Activated T-helper 2 cell treated with anti-CD3 and anti-CD28 coated beads, Interferon-gamma antibody, Interleukin-2, Interleukin-4, amounts not matched to agents 10 μg/mL and 5 μg/mL and 100 μg/mL, durations not matched to agents 14 hours and 24 hours and 36 hours (primary cell): ENCODE measurements at regions not wholly inside any gene's neighbourhood (a gene's known extent, or its start where the extent isn't known, plus 50 kb on each side); places are given as distances from the start of the nearest gene placed in this dataset.
"Not testable (repeated sequence)": the region's sequence is repeated elsewhere in the genome, so short reads cannot be mapped to it uniquely, and the experiment has no call there.

Source experiments
- DNase-seq: peaks from one replicate; pipeline ENCODE4 v3.0.0; 2021; ENCODE audit warnings: low spot score
- H3K27ac Mint-ChIP-seq: one replicate; pipeline ENCODE4 v1.8.0; 2021; ENCODE audit warnings: mixed read lengths
- H3K27me3 Mint-ChIP-seq: one replicate; pipeline ENCODE4 v1.8.0; 2021; ENCODE audit warnings: low read depth, mixed read lengths
- H3K36me3 Mint-ChIP-seq: one replicate; pipeline ENCODE4 v1.8.0; 2021; ENCODE audit warnings: low read depth, mixed read lengths
- H3K4me1 Mint-ChIP-seq: one replicate; pipeline ENCODE4 v1.8.0; 2021; ENCODE audit warnings: low read depth, mixed read lengths
- H3K4me3 Mint-ChIP-seq: one replicate; pipeline ENCODE4 v1.8.0; 2021; ENCODE audit warnings: low read depth, mild to moderate bottlenecking, moderate library complexity, mixed read lengths
- H3K9me3 Mint-ChIP-seq: one replicate; pipeline ENCODE4 v1.8.0; 2021; ENCODE audit warnings: mixed read lengths
- intact Hi-C: fragments of 100-400 bp; cut with micrococcal nuclease; formaldehyde crosslinking; loops from one replicate; pipeline ENCODE4 v1.15.1; 2023

DNA sequence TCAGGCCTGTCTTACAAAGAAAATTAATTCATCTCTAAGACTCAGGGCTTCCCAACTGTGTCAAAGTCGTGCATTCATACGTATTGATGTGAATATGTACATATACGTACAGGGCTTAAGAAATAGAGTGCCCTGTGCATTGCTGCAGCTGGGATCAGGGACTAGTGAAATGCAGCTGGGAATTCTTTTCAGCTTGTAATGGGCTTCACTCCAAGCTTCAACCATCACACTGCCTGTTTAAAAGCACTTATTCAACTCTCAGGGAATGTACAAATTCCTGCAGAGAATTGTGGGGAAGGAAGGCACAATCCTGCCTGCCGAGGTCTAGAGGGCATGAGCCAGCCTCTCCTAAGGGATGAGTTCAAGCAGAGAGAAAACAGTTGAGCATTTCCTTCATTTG is 59.6 kb upstream of the MAN2A1 start:
- intact Hi-C loops: no loop called here
- H3K9me3 Mint-ChIP-seq: peaks cover 4% of the 10 kb centered on the region
- no peaks in the 10 kb centered on the region for H3K4me1 Mint-ChIP-seq
- no peaks in the 10 kb centered on the region for H3K27me3 Mint-ChIP-seq
- no peak for DNase-seq
- H3K4me3 Mint-ChIP-seq: no peak overlapping the region
- no peaks in the 10 kb centered on the region for H3K36me3 Mint-ChIP-seq
- H3K27ac Mint-ChIP-seq: no peak overlapping the region

DNA sequence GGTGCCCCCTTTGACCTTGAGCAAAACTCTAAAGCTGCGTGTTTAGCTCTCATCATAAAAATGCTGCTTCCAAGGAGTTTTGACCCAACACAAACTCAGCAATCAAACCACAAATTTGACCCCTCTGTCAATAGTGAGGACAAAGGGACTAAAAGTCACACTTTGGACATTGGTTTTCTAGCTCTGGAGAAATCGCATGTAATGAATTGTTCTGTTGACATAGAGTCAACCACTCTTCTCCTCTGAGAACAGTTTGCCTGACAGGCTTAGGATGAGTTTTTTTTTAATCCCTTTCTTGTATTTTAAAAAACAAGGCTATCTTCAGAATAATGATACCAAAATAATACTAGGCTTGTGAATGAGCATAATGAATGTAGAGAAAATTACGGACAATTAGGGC is 61.1 kb upstream of the MAN2A1 start:
- intact Hi-C loops: no loop called here
- no peaks in the 10 kb centered on the region for H3K36me3 Mint-ChIP-seq
- no peak overlapping the region for H3K4me3 Mint-ChIP-seq
- no peaks in the 10 kb centered on the region for H3K9me3 Mint-ChIP-seq
- H3K27me3 Mint-ChIP-seq: no peaks in the 10 kb centered on the region
- no peak overlapping the region for H3K27ac Mint-ChIP-seq
- no peak for DNase-seq
- no peaks in the 10 kb centered on the region for H3K4me1 Mint-ChIP-seq

DNA sequence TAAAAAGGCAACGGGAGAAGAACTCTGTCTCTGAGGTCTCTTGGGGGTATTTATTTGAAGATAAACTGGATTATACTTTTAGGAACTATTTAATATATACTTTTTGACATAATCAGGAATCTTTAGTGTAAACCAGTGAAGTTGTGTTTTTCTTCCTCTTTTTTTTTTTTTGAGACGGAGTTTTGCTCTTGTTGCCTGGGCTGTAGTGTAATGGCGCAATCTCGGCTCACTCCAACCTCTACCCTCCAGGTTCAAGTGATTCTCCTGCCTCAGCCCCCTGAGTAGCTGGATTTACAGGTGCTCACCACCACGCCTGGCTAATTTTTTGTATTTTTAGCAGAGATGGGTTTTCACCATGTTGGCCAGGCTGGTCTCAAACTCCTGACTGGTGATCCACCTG is 68.5 kb upstream of the MAN2A1 start:
- H3K27ac Mint-ChIP-seq, H3K27me3 Mint-ChIP-seq, intact Hi-C loops: not testable (repeated sequence)

DNA sequence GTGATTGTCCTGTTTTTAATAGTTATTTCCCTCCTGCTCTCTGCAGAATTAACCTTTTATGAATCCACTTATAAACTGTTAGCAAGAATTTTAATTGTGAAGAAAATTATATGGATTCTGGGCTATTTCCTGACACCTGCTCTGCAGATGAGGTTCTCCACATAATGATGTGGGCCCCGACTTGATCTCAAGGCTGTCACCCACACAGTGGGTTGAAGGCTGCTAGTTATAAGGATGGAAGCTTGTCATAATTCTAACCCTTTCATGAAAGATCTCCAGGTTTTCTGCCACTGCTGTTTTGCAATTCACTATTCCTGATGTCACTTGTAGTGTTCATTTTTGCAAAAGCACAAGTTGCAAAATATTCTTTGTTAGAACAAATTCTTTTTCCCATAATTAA is 69.1 kb upstream of the MAN2A1 start:
- intact Hi-C loops: no loop called here
- DNase-seq: no peak
- Mint-ChIP-seq H3K27me3 (no peaks in the 10 kb centered on the region), H3K4me3 (no peak overlapping the region), H3K27ac (no peak overlapping the region), H3K9me3 (no peaks in the 10 kb centered on the region), H3K4me1 (no peaks in the 10 kb centered on the region), H3K36me3 (no peaks in the 10 kb centered on the region)

More for the DNA sequence above, 68.5 kb upstream of the MAN2A1 start:
- H3K4me3 Mint-ChIP-seq, H3K4me1 Mint-ChIP-seq, DNase-seq, H3K36me3 Mint-ChIP-seq, H3K9me3 Mint-ChIP-seq: not testable (repeated sequence)

DNA sequence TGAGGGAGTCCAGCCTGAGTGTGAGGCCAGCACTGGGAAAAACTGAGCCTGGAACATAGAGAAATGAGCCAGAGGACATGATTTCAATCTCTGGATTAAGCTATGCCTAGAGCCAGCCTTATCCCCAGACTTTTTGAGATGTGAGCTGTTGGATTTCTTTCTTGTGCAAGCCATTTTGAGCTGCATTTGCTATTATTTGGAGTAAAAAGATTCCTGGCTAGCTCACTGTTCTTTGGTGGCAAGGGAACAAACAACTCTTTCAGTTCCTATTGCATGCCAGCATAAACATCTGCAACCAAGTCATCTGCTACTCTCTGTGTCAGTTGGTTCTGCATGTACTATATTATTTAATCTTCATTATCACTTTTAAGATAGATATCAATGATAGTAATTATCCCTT is 70.1 kb upstream of the MAN2A1 start:
- Mint-ChIP-seq H3K36me3 (no peaks in the 10 kb centered on the region), H3K27me3 (no peaks in the 10 kb centered on the region)

DNA sequence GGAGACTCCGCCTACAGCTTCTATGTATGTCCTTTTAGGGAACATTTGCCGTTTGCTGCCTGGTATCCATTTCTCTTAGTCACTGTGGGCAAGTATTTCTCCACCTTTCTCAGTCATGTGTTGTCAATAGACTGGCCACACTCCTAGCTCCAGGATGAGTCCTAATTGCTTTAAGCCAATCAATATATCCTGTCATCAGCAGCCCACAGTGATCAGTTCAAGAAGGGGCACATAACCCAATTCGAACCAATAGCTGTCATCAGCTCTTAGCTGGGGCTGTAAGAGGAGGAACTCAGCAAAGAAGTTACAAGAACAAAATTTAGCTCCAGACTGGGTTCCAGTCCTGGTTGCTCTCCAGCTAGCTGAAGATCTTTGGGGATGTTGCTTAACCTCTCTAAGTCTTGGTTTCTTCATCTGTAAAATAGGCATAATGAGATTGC is 70.7 kb upstream of the MAN2A1 start:
- Mint-ChIP-seq H3K27me3 (no peaks in the 10 kb centered on the region), H3K4me3 (no peak overlapping the region), H3K9me3 (no peaks in the 10 kb centered on the region), H3K4me1 (no peaks in the 10 kb centered on the region), H3K36me3 (no peaks in the 10 kb centered on the region), H3K27ac (no peak overlapping the region)
- intact Hi-C loops: no loop called here
- DNase-seq: no peak

More for the DNA sequence above, 70.1 kb upstream of the MAN2A1 start:
- H3K4me1 Mint-ChIP-seq: no peaks in the 10 kb centered on the region
- intact Hi-C loops: no loop called here
- no peak overlapping the region for H3K27ac Mint-ChIP-seq
- DNase-seq: no peak
- no peak overlapping the region for H3K4me3 Mint-ChIP-seq
- H3K9me3 Mint-ChIP-seq: no peaks in the 10 kb centered on the region

DNA sequence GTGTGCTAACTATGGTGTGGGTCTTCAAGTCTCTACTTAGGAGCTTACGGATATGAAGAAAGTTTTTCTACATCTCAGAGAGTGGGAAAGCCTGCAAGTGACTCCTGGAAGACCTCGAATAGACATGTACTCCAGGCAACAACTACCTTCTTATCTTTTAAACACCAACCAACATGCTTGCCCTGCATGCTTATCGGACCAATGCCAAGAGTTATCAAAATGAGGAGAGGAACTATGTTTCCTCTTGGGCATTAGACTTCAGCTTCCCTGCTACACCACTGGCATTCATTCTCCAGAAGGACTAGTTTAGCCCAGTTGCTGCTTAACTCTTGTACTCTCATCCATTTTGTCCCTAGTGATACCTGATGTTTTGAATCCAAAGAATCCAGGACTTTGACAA is 74.7 kb upstream of the MAN2A1 start:
- Mint-ChIP-seq H3K27me3 (no peaks in the 10 kb centered on the region), H3K4me1 (no peaks in the 10 kb centered on the region), H3K4me3 (no peak overlapping the region), H3K9me3 (no peaks in the 10 kb centered on the region), H3K27ac (no peak overlapping the region), H3K36me3 (no peaks in the 10 kb centered on the region)
- DNase-seq: no peak
- intact Hi-C loops: no loop called here

DNA sequence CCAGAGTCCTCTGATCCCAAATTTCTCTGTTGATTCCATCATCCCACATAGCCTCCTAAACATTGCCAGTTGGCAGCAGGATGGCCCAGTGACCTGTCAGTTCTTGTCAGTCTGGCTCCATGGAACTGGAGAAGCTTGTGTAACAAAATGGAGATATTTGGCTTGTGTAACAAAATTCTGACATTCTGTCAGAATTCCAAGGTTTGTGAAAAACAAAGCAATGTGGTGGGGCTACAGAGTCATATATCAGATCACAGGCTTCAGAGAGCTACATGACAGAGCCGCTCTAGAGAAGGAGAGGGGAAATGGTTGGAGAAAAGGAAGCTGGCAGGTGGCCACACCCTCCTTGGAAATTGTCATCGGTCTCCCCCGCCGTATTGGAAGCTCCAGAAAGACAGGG is 75.4 kb upstream of the MAN2A1 start:
- H3K4me1 Mint-ChIP-seq: no peaks in the 10 kb centered on the region
- H3K27ac Mint-ChIP-seq: no peak overlapping the region
- no peak for DNase-seq
- no peaks in the 10 kb centered on the region for H3K9me3 Mint-ChIP-seq
- intact Hi-C loops: no loop called here
- no peaks in the 10 kb centered on the region for H3K27me3 Mint-ChIP-seq
- no peak overlapping the region for H3K4me3 Mint-ChIP-seq
- no peaks in the 10 kb centered on the region for H3K36me3 Mint-ChIP-seq

DNA sequence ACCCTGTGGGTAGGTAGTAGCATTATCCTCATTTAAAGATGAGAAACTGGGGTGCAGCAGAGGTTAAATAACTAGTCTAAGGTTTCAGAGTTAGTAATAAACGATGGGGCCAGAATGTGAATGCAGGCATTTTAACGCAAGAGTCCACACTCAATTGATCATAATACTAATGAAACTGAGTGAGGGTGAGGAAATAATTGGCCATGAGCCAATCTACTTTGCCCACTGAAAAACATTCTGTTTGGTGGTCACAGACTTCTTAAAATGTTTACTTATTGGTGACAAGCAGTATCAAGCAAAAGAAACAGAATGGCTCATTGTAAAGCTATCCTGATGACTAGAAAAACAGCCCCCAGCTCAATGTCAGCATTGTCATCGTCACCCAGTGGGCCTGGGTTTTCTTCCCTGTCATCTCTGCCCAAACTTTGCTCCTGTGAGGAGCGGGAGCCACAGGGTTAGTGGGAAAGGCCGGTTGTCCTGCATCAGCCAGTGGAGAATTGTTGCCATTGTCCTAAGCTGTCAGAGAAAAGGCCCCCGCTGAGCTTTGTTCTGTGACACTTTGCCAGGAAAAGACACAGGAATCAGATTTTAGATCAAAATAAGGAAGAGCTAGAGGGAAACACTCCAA is 77.3 kb upstream of the MAN2A1 start:
- Mint-ChIP-seq H3K27ac (no peak overlapping the region), H3K36me3 (no peaks in the 10 kb centered on the region), H3K4me3 (no peak overlapping the region), H3K4me1 (no peaks in the 10 kb centered on the region), H3K27me3 (no peaks in the 10 kb centered on the region), H3K9me3 (no peaks in the 10 kb centered on the region)
- no peak for DNase-seq
- intact Hi-C loops: no loop called here

DNA sequence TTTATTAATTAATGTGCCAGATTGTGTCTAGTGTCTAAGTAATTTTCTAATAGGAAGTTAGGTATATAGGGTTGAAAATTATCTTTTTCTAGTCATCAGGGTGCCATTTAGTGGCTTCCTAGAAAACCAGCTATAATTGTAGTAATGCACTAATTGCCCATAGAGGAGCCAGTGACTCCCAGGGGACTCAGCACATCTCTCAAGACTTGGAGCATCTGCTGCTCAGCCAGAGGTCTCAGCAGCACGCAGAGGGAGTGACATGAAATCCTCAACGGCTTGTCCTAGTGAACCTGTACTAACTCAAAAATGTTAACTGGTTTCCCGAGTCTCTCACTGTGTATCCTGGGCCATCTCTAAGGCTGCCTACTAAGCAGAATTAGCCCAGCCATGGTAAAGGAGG is 78.2 kb upstream of the MAN2A1 start:
- Mint-ChIP-seq H3K27ac (no peak overlapping the region), H3K9me3 (no peaks in the 10 kb centered on the region), H3K36me3 (no peaks in the 10 kb centered on the region), H3K4me1 (no peaks in the 10 kb centered on the region), H3K27me3 (no peaks in the 10 kb centered on the region), H3K4me3 (no peak overlapping the region)
- intact Hi-C loops: no loop called here
- DNase-seq: no peak

DNA sequence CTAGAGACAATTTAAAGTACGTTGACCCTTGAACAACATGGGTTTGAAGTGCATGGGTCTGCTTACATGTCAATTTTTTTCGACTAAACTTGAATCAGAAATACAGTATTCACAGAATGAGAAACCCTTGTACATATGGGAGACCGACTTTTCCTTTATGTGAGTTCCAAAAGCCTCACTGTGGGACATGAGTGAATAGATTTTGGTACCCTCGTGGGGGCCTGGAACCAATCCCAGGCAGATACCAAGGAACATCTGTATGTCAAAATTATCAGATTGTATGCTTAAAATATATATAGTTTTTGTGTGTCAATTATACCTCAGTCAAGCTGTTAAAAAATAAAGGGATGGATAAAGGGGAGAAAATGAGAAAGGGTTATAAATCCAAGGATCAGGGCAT is 78.7 kb upstream of the MAN2A1 start:
- no peak overlapping the region for H3K27ac Mint-ChIP-seq

DNA sequence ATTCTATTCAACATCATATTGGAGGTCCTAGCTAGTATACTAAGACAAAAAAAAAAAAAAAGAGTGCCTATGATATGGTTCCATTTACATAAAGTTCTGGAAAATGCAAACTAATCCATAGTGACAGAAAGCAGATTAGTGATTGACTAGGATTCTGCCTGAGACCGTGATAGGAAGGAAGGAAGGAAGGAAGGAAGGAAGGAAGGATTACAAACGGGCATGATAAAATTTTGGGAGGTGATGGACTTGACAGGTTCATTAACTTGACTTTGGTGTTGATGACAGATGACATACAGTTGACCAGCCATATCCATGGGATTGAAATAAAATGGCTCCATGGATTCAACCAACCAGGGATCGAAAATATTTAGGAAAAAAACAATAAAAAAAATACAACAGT is 79.1 kb upstream of the MAN2A1 start:
- Mint-ChIP-seq H3K27me3 (no peaks in the 10 kb centered on the region), H3K4me1 (no peaks in the 10 kb centered on the region), H3K4me3 (no peak overlapping the region), H3K27ac (no peak overlapping the region), H3K36me3 (no peaks in the 10 kb centered on the region), H3K9me3 (no peaks in the 10 kb centered on the region)
- intact Hi-C loops: no loop called here
- no peak for DNase-seq

More for the DNA sequence above, 78.7 kb upstream of the MAN2A1 start:
- H3K4me3 Mint-ChIP-seq: no peak overlapping the region
- no peaks in the 10 kb centered on the region for H3K4me1 Mint-ChIP-seq
- no peaks in the 10 kb centered on the region for H3K36me3 Mint-ChIP-seq
- no peaks in the 10 kb centered on the region for H3K27me3 Mint-ChIP-seq
- intact Hi-C loops: no loop called here
- no peaks in the 10 kb centered on the region for H3K9me3 Mint-ChIP-seq
- DNase-seq: no peak

DNA sequence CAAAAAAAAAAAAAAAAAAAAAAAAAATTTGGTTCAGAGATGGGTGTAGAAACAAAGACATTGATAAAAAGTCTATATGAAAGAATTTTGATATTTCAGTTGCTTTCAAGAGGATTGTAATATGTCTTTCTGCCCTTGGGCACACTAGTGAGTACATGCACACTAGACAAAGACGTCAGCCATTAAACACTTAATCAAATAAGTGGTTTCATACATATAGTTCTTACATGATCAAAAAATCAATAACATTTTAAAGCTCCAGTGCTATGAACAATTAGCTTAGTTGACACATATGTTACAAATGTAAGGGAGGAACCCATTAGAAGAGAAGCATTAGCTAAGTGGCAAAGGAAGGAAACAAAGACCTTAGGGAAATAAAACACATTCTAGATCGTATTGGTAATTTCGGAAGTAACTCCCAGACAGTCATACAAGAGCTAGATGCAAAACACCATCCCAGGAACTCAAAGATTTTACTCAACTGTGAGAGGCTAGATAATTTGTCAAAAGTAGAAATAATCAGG is 84.5 kb upstream of the MAN2A1 start:
- intact Hi-C loops: no loop called here
- Mint-ChIP-seq H3K27ac (no peak overlapping the region), H3K4me1 (no peaks in the 10 kb centered on the region), H3K27me3 (no peaks in the 10 kb centered on the region), H3K4me3 (no peak overlapping the region), H3K9me3 (no peaks in the 10 kb centered on the region), H3K36me3 (no peaks in the 10 kb centered on the region)
- DNase-seq: no peak

DNA sequence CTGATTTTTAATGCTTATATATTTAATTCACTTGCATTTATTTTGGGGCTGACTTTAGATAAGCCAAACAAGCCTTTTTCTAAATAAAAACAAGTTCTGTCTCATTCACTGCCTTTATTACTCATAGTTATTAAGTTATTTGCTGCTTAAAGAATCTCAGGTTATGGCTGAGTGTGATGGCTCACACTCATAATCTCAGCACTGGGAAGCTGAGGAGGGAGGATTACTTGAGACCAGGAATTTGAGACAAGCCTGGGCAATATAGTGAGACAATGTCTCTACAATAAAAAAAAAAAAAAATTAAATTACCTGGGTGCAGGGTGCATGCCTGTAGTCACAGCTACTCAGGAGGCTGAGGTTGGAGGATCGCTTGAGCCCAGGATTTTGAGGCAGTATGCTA is 85.0 kb upstream of the MAN2A1 start:
- DNase-seq: no peak
- H3K9me3 Mint-ChIP-seq: no peaks in the 10 kb centered on the region
- no peak overlapping the region for H3K4me3 Mint-ChIP-seq
- H3K36me3 Mint-ChIP-seq: no peaks in the 10 kb centered on the region
- no peak overlapping the region for H3K27ac Mint-ChIP-seq
- intact Hi-C loops: no loop called here
- H3K27me3 Mint-ChIP-seq: no peaks in the 10 kb centered on the region
- no peaks in the 10 kb centered on the region for H3K4me1 Mint-ChIP-seq
